HG03060 (cell line): ENCODE measurements at regions not wholly inside any gene's neighbourhood (a gene's known extent, or its start where the extent isn't known, plus 50 kb on each side); places are given as distances from the start of the nearest gene placed in this dataset.

ENCODE experiments used
- ATAC-seq: cut with Tn5 transposase; IDR thresholded peaks from one replicate; pipeline ENCODE4 v1.9.1; 2021; ENCODE audit warnings: low read depth, moderate number of reproducible peaks; ENCODE audit not compliant: unreplicated experiment

GRCh38 chr10:54904833-54905232 is 103.8 kb upstream of the PCDH15 start:
- no peak for ATAC-seq

GRCh38 chr10:54903745-54904144 is 102.7 kb upstream of the PCDH15 start:
- ATAC-seq, result no peak

- ATAC-seq, result no peak
Measured at GRCh38 chr10:54900584-54900983, 99.6 kb upstream of the PCDH15 start.

- ATAC-seq, result no peak
Measured at GRCh38 chr10:54880996-54881395, 80.0 kb upstream of the PCDH15 start.

- ATAC-seq, result no peak
Measured at GRCh38 chr10:54869022-54869421, 68.0 kb upstream of the PCDH15 start.

- no peak for ATAC-seq
Measured at GRCh38 chr10:54866666-54867065, 65.6 kb upstream of the PCDH15 start.

GRCh38 chr10:54854843-54855242 is 53.8 kb upstream of the PCDH15 start:
- ATAC-seq, result no peak

GRCh38 chr10:54854389-54854788 is 53.4 kb upstream of the PCDH15 start:
- ATAC-seq, result no peak

- ATAC-seq, result no peak
Measured at GRCh38 chr10:54853883-54854282, 52.9 kb upstream of the PCDH15 start.
